ENCODE measurements at regions not wholly inside any gene's neighbourhood (a gene's known extent, or its start where the extent isn't known, plus 50 kb on each side); places are given as distances from the start of the nearest gene placed in this dataset.

DNA sequence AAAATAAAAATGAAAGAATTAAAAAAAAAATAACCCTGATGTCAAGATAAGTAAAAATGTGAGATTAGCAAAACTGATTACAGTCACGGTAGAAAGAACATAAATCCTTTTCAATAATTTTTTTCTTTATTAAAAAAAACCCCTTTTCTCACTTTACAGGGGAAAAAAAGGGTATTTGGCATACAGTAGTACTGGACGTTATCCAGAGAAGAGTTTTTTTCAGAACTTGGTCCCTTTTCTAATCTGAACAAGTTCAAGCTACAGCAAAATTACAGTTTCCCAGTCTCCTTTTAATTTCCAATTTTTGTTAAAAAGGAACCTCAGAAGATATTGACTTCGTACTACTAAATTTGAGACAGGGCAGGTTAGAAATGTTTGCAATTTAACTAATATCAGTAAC, 134.7 kb upstream of the DCN start:
- DNase-seq (ENCODE audit: low read depth in 2 of 2), result no peak

- no peak for DNase-seq (ENCODE audit: low read depth in 2 of 2)
Observed at GRCh38 chr12:91316907-91317269, 134.3 kb upstream of the DCN start.

DNA sequence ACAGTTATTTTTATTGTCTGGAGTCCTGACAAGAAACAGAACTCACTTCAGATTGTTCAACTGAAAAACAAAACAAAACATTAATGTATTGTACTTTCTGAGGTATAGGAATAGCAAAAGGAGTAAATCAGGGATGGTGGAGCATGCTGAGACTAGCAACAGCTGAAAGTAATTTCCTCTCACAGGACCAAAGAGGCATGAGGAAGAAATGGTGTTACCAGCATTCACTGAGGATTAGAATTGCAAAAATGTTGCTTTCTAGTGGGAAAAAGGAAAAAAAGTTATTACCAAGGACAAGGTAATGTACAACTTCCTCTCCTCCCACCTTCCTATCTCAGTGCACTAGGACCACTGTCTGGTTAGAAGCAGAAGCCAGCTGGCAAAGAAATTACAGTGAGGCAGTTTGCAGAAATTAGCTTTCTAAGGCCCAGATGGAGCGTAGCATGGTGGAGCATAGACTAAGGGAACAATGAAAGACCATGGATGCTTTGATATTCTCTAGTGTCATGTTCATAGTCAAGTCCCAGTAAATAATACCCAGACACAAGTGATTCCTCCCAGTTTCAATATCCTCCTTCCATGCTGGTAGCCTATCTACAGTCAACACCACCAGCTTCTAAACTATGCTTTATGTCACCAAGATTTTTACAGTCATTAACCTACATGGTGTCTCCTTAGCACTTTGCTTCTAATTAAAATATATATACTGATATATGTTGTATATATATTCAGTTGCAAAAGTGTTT, 133.7 kb upstream of the DCN start:
- no peak for DNase-seq (ENCODE audit: low read depth in 2 of 2)

- no peak for DNase-seq (ENCODE audit: low read depth in 2 of 2)
Observed at GRCh38 chr12:91311081-91311480, 128.5 kb upstream of the DCN start.

DNA sequence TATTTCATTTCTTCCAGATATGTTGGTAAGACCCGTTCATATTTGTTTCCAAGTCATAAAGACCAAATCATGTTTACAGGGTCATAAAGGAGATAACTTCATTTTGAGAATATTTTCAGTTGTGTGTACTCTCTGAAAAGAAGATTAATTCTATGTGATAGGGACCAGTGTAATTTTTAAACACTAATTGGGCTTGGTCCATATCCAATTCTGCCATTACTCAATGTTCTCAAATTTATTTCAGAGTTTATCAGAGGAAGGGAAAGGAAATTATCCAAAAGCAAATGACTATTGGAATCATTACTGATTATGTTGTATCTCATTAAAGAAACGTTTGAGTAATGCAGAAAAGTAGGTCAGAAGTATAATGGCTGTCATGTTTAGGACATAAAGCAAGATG, 126.8 kb upstream of the DCN start:
- no peak for DNase-seq (ENCODE audit: low read depth in 2 of 2)

GRCh38 chr12:91307957-91308670, 125.5 kb upstream of the DCN start:
- no peak for DNase-seq (ENCODE audit: low read depth in 2 of 2)

GRCh38 chr12:91290354-91290753, 107.7 kb upstream of the DCN start:
- DNase-seq (ENCODE audit: low read depth in 2 of 2), result no peak

GRCh38 chr12:91289906-91290305, 107.3 kb upstream of the DCN start:
- DNase-seq (ENCODE audit: low read depth in 2 of 2), result no peak

GRCh38 chr12:91289072-91289471, 106.5 kb upstream of the DCN start:
- DNase-seq (ENCODE audit: low read depth in 2 of 2), result no peak

- no peak for DNase-seq (ENCODE audit: low read depth in 2 of 2)
Observed at GRCh38 chr12:91287753-91288152, 105.1 kb upstream of the DCN start.

GRCh38 chr12:91278126-91278525, 95.5 kb upstream of the DCN start:
- DNase-seq (ENCODE audit: low read depth in 2 of 2), result no peak

DNA sequence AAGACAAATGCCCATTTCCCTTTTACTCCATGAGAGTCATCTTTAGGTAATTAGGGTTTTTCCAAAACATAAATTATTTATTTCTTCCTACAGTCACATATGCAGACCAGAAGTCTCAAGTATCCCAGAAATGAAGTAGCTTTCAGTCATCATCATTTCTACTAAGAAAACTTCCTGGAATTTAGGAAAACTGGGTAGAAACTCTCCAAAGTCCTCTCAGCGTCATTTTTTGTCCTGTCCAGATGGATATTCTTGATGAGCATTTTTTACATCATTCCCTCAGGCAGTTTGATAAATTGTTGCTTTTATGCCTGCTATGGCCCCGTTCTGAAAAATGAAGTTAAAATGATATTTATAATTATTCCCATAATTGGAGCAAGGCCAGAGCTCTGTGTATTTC, 93.9 kb upstream of the DCN start:
- no peak for DNase-seq (ENCODE audit: low read depth in 2 of 2)

DNA sequence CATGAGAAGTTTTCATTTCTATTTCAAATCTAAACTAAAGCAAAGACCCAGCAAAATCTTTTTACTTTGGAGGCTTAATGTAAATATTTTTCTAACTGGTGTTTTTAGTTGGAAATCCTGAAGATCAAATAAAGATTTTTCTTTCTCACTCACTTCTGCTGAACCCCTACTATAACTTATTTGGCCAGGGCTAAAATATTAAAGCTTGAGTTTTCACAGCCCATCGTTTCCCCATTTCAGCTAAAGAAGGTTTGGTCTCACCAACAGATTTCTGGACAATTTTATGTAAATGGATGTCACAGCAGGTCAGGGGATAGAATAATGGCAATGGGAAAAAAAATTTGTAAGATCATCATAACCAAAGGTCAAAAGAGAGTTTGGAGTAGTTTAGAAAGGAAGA, 92.7 kb upstream of the DCN start:
- no peak for DNase-seq (ENCODE audit: low read depth in 2 of 2)

GRCh38 chr12:91274916-91275315, 92.3 kb upstream of the DCN start:
- DNase-seq (ENCODE audit: low read depth in 2 of 2), result no peak

DNA sequence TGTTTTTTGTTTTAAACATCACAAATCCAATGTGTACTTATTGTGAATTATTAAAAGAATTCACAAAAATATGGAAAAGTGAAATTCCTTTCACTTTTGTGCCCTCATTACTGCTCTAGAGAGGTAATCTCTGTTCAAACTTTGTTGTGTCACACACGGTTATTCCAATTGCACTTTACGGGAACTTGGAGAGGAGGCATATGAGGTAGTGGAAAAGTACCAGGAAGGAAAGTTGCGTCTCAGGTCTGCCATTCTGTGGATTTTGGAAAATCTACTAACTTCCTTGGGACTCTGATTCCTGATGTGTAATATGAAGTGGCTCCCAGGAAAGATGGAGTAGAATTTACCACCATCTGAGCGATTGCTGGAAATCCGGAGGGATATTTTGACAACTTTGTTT, 90.9 kb upstream of the DCN start:
- no peak for DNase-seq (ENCODE audit: low read depth in 2 of 2)

DNA sequence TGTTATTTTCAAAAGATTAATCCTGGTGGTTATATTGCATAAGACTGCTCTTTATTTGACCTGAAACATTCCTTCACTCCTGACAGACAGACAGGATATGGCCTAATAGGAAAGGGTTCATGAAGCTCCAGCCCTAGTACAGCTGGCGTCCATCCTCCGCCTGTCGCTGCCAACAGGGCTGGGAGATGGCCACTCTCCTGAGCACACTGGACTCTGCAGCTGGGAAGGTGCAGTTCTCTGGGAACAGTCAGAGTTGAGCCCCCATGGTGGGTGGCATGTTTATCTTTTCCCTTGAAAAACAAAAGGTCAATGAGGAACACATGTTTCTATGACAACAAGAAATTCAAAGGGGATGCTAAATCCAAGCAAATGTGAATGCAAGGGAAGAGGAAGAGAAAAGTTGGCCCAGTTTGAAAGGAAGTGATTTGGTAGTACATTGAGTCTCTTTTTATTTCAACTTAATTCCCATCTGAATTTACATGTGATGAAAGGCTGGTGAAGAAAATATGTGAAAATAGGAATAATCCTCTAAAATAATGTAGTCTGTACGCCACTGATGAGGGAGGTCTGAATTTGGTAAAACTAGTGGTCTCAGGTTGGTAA, 89.9 kb upstream of the DCN start:
- no peak for DNase-seq (ENCODE audit: low read depth in 2 of 2)

DNA sequence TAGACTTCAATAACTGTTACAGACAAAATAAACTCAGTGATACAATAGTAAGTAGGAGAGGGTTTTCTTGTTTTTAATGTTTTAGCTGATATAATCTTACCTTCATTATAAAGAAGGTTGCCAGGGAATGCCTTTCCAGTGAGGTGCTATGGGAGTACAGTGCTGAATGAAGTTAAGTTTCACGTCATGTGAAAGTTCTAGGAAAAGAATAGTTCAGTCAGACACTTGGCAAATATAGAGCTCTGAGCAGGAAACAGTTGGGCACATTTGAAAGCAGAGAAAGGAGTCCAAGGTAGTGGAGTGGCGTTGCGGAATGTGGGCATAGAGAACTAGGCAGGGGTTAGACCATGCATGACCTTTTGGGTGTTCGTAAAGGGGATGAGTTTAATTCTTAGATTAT, 88.6 kb upstream of the DCN start:
- no peak for DNase-seq (ENCODE audit: low read depth in 2 of 2)

DNA sequence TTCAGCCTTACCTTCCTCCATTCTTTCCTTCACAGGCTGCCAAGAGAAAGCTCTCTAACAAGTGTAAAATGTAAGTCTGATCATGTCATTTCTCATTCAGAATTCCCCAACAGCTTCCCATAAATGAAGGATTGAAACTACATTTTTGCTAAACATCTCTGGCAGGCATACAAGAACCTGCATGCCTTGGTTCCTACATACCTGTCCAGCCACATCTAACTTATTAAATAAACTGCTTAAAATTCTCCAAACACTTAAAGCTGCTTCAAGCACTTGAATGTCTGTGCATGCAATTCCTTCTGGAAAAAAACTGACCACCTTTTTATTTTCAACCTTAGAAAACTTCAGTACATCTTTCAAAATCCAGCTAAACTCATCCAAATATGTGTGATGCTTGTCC, 84.4 kb upstream of the DCN start:
- DNase-seq (ENCODE audit: low read depth in 2 of 2), result no peak

GRCh38 chr12:91264178-91264577, 81.6 kb upstream of the DCN start:
- DNase-seq (ENCODE audit: low read depth in 2 of 2), result no peak

- no peak for DNase-seq (ENCODE audit: low read depth in 2 of 2)
Observed at GRCh38 chr12:91261820-91262676, 79.4 kb upstream of the DCN start.

DNA sequence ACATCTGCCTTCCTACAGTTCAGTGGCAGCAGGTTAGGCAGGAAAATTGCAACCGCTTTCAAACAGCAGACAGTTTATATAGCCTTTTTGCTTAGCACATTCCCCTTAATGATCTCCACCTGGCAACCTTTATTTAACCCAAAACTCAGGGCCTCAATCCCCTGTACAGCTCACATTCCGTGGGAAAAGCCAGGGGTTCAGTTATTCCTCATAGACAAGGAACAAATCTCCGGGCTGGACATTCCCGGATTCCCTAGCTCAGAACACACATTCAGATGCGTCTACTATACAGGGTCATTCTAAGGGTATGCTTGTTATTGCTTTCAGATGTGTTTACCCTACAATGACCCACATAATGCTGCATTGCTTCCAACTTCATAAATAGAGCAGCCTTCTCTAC, 73.8 kb upstream of the DCN start:
- no peak for DNase-seq (ENCODE audit: low read depth in 2 of 2)

DNA sequence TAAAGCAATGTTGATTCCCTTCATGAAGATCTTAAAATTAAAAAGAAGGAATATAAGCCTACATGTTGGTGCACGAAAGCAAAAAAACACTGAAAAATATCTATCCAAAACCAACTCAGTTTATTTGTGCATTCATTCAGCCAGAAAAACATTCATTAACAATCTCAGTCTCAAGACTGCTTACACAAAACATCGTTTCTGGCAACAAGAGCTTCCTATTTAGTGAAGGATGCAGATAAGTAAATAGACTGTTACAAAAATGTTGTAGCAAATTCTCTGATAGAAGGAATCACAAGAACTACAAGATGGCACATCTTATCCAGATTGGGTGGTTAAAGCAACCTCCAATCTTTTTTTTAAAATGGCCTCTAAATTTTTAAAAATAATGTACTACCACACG, 69.7 kb upstream of the DCN start:
- DNase-seq (ENCODE audit: low read depth in 2 of 2), result no peak

Data from stimulated activated CD4-positive, alpha-beta T cell treated with anti-CD3 and anti-CD28 coated beads, Interleukin-4, amount 100 ng/mL, for 48 hours (primary cell).